Panc1 (cell line): ENCODE measurements at regions not wholly inside any gene's neighbourhood (a gene's known extent, or its start where the extent isn't known, plus 50 kb on each side); places are given as distances from the start of the nearest gene placed in this dataset.

Experiments
- POLR2AphosphoS5 ChIP-seq: IDR thresholded peaks from 2 replicates; pipeline ENCODE4 v1.6.1; 2012; ENCODE audit warnings: mild to moderate bottlenecking, low read depth, low read length, moderate library complexity
- SIN3A ChIP-seq: IDR thresholded peaks from 2 replicates; pipeline ENCODE4 v1.6.1; 2012; ENCODE audit warnings: low read depth, mild to moderate bottlenecking, low read length, moderate library complexity, borderline replicate concordance; ENCODE audit not compliant: insufficient read depth
- TCF7L2 ChIP-seq: IDR thresholded peaks from 2 replicates; pipeline ENCODE4 v1.6.1; 2011; ENCODE audit warnings: mild to moderate bottlenecking, low read depth, low read length, inconsistent platforms
- TF ChIP-seq, protein P1 (sequence below): fragments of 450-650 bp; IDR thresholded peaks from 2 replicates; pipeline ENCODE4 v1.5.1; 2017; ENCODE audit warnings: mild to moderate bottlenecking
- TF ChIP-seq, protein P2 (sequence below), 2 experiments: IDR thresholded peaks; 2 replicates each; pipeline ENCODE4 v1.6.1; 2011 to 2012; ENCODE audit warnings: low read depth in 2 of 2, control low read depth in 1 of 2, low read length in 1 of 2, mild to moderate bottlenecking in 1 of 2, moderate library complexity in 1 of 2; ENCODE audit not compliant: insufficient read depth in 1 of 2

GRCh38 chr3:70868561-70868960, 556.1 kb upstream of the MDFIC2 start:
- no peak for TF ChIP-seq POLR2AphosphoS5
- TF ChIP-seq, protein P1, sequence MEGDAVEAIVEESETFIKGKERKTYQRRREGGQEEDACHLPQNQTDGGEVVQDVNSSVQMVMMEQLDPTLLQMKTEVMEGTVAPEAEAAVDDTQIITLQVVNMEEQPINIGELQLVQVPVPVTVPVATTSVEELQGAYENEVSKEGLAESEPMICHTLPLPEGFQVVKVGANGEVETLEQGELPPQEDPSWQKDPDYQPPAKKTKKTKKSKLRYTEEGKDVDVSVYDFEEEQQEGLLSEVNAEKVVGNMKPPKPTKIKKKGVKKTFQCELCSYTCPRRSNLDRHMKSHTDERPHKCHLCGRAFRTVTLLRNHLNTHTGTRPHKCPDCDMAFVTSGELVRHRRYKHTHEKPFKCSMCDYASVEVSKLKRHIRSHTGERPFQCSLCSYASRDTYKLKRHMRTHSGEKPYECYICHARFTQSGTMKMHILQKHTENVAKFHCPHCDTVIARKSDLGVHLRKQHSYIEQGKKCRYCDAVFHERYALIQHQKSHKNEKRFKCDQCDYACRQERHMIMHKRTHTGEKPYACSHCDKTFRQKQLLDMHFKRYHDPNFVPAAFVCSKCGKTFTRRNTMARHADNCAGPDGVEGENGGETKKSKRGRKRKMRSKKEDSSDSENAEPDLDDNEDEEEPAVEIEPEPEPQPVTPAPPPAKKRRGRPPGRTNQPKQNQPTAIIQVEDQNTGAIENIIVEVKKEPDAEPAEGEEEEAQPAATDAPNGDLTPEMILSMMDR, result no peak
- TF ChIP-seq, protein P2, sequence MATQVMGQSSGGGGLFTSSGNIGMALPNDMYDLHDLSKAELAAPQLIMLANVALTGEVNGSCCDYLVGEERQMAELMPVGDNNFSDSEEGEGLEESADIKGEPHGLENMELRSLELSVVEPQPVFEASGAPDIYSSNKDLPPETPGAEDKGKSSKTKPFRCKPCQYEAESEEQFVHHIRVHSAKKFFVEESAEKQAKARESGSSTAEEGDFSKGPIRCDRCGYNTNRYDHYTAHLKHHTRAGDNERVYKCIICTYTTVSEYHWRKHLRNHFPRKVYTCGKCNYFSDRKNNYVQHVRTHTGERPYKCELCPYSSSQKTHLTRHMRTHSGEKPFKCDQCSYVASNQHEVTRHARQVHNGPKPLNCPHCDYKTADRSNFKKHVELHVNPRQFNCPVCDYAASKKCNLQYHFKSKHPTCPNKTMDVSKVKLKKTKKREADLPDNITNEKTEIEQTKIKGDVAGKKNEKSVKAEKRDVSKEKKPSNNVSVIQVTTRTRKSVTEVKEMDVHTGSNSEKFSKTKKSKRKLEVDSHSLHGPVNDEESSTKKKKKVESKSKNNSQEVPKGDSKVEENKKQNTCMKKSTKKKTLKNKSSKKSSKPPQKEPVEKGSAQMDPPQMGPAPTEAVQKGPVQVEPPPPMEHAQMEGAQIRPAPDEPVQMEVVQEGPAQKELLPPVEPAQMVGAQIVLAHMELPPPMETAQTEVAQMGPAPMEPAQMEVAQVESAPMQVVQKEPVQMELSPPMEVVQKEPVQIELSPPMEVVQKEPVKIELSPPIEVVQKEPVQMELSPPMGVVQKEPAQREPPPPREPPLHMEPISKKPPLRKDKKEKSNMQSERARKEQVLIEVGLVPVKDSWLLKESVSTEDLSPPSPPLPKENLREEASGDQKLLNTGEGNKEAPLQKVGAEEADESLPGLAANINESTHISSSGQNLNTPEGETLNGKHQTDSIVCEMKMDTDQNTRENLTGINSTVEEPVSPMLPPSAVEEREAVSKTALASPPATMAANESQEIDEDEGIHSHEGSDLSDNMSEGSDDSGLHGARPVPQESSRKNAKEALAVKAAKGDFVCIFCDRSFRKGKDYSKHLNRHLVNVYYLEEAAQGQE (IDR thresholded peaks at IDR 0.05; ENCODE audit: insufficient read depth in 1 of 2, low read depth in 2 of 2, low read length in 1 of 2), result no peak
- TF ChIP-seq TCF7L2, result no peak
- TF ChIP-seq SIN3A, result no peak
